ENCODE measurements at regions not wholly inside any gene's neighbourhood (a gene's known extent, or its start where the extent isn't known, plus 50 kb on each side); places are given as distances from the start of the nearest gene placed in this dataset.

GRCh38 chr7:155877167-155877566 is 64.9 kb upstream of the SHH start:
- no peak overlapping the region for H3K27ac Mint-ChIP-seq
- no peaks in the 10 kb centered on the region for H3K36me3 Mint-ChIP-seq
- no peak overlapping the region for H3K4me3 Mint-ChIP-seq
- H3K27me3 Mint-ChIP-seq, result peaks cover 7% of the 10 kb centered on the region
- H3K9me3 Mint-ChIP-seq (ENCODE audit: low read depth), result no peaks in the 10 kb centered on the region
- no peaks in the 10 kb centered on the region for H3K4me1 Mint-ChIP-seq (ENCODE audit: low read depth)

- Mint-ChIP-seq H3K9me3 (ENCODE audit: low read depth) (no peaks in the 10 kb centered on the region), H3K4me3 (no peak overlapping the region), H3K4me1 (ENCODE audit: low read depth) (no peaks in the 10 kb centered on the region), H3K27ac (no peak overlapping the region), H3K36me3 (no peaks in the 10 kb centered on the region), H3K27me3 (peaks cover 6% of the 10 kb centered on the region)
These were observed 62.1 kb upstream of the SHH start for GRCh38 chr7:155874411-155874810.

GRCh38 chr7:155874010-155874409 is 61.7 kb upstream of the SHH start:
- no peak overlapping the region for H3K4me3 Mint-ChIP-seq
- H3K36me3 Mint-ChIP-seq, result no peaks in the 10 kb centered on the region
- H3K27ac Mint-ChIP-seq, result no peak overlapping the region
- H3K9me3 Mint-ChIP-seq (ENCODE audit: low read depth), result no peaks in the 10 kb centered on the region
- no peaks in the 10 kb centered on the region for H3K4me1 Mint-ChIP-seq (ENCODE audit: low read depth)
- peaks cover 6% of the 10 kb centered on the region for H3K27me3 Mint-ChIP-seq

GRCh38 chr7:155872678-155873369 is 60.6 kb upstream of the SHH start:
- H3K9me3 Mint-ChIP-seq (ENCODE audit: low read depth), result no peaks in the 10 kb centered on the region
- no peak overlapping the region for H3K4me3 Mint-ChIP-seq
- H3K36me3 Mint-ChIP-seq, result no peaks in the 10 kb centered on the region
- no peaks in the 10 kb centered on the region for H3K4me1 Mint-ChIP-seq (ENCODE audit: low read depth)
- peaks cover 6% of the 10 kb centered on the region for H3K27me3 Mint-ChIP-seq
- no peak overlapping the region for H3K27ac Mint-ChIP-seq

- Mint-ChIP-seq H3K36me3 (no peaks in the 10 kb centered on the region), H3K4me1 (ENCODE audit: low read depth) (no peaks in the 10 kb centered on the region), H3K9me3 (ENCODE audit: low read depth) (no peaks in the 10 kb centered on the region), H3K27ac (no peak overlapping the region), H3K27me3 (peaks cover 3% of the 10 kb centered on the region), H3K4me3 (no peak overlapping the region)
These were observed 58.9 kb upstream of the SHH start for GRCh38 chr7:155871211-155871610.

GRCh38 chr7:155870334-155871180 is 58.3 kb upstream of the SHH start:
- Mint-ChIP-seq H3K36me3 (no peaks in the 10 kb centered on the region), H3K4me1 (ENCODE audit: low read depth) (no peaks in the 10 kb centered on the region), H3K9me3 (ENCODE audit: low read depth) (no peaks in the 10 kb centered on the region), H3K27me3 (peaks cover 3% of the 10 kb centered on the region), H3K4me3 (no peak overlapping the region), H3K27ac (no peak overlapping the region)

GRCh38 chr7:155869784-155870076 is 57.5 kb upstream of the SHH start:
- Mint-ChIP-seq H3K36me3 (no peaks in the 10 kb centered on the region), H3K9me3 (ENCODE audit: low read depth) (no peaks in the 10 kb centered on the region), H3K4me3 (no peak overlapping the region), H3K4me1 (ENCODE audit: low read depth) (no peaks in the 10 kb centered on the region), H3K27me3 (peaks cover 3% of the 10 kb centered on the region), H3K27ac (no peak overlapping the region)

- H3K4me3 Mint-ChIP-seq, result no peak overlapping the region
- no peaks in the 10 kb centered on the region for H3K4me1 Mint-ChIP-seq (ENCODE audit: low read depth)
- no peaks in the 10 kb centered on the region for H3K9me3 Mint-ChIP-seq (ENCODE audit: low read depth)
- no peaks in the 10 kb centered on the region for H3K36me3 Mint-ChIP-seq
- H3K27ac Mint-ChIP-seq, result no peak overlapping the region
- peaks cover 7% of the 10 kb centered on the region for H3K27me3 Mint-ChIP-seq
These were observed 56.9 kb upstream of the SHH start for GRCh38 chr7:155868955-155869783.

- Mint-ChIP-seq H3K4me1 (ENCODE audit: low read depth) (no peaks in the 10 kb centered on the region), H3K9me3 (ENCODE audit: low read depth) (no peaks in the 10 kb centered on the region), H3K4me3 (no peak overlapping the region), H3K27me3 (peaks cover 5% of the 10 kb centered on the region), H3K36me3 (no peaks in the 10 kb centered on the region), H3K27ac (no peak overlapping the region)
These were observed 55.6 kb upstream of the SHH start for GRCh38 chr7:155867734-155868400.

GRCh38 chr7:155867280-155867679 is 55.0 kb upstream of the SHH start:
- no peaks in the 10 kb centered on the region for H3K36me3 Mint-ChIP-seq
- H3K4me3 Mint-ChIP-seq, result no peak overlapping the region
- H3K27ac Mint-ChIP-seq, result no peak overlapping the region
- no peaks in the 10 kb centered on the region for H3K4me1 Mint-ChIP-seq (ENCODE audit: low read depth)
- no peaks in the 10 kb centered on the region for H3K9me3 Mint-ChIP-seq (ENCODE audit: low read depth)
- H3K27me3 Mint-ChIP-seq, result peaks cover 5% of the 10 kb centered on the region

GRCh38 chr7:155865830-155866525 is 53.7 kb upstream of the SHH start:
- Mint-ChIP-seq H3K4me3 (no peak overlapping the region), H3K36me3 (no peaks in the 10 kb centered on the region), H3K9me3 (ENCODE audit: low read depth) (no peaks in the 10 kb centered on the region), H3K27me3 (peaks cover 7% of the 10 kb centered on the region), H3K4me1 (ENCODE audit: low read depth) (no peaks in the 10 kb centered on the region), H3K27ac (no peak overlapping the region)

- H3K36me3 Mint-ChIP-seq, result no peaks in the 10 kb centered on the region
- no peak overlapping the region for H3K27ac Mint-ChIP-seq
These were observed 52.9 kb upstream of the SHH start for GRCh38 chr7:155864991-155865690.

GRCh38 chr7:155864271-155864985 is 52.2 kb upstream of the SHH start:
- no peak overlapping the region for H3K27ac Mint-ChIP-seq
- H3K4me3 Mint-ChIP-seq, result no peak overlapping the region
- H3K4me1 Mint-ChIP-seq (ENCODE audit: low read depth), result no peaks in the 10 kb centered on the region
- peaks cover 7% of the 10 kb centered on the region for H3K27me3 Mint-ChIP-seq
- H3K9me3 Mint-ChIP-seq (ENCODE audit: low read depth), result no peaks in the 10 kb centered on the region
- no peaks in the 10 kb centered on the region for H3K36me3 Mint-ChIP-seq

More at GRCh38 chr7:155864991-155865690, 52.9 kb upstream of the SHH start:
- Mint-ChIP-seq H3K27me3 (peaks cover 7% of the 10 kb centered on the region), H3K4me1 (ENCODE audit: low read depth) (no peaks in the 10 kb centered on the region), H3K9me3 (ENCODE audit: low read depth) (no peaks in the 10 kb centered on the region), H3K4me3 (no peak overlapping the region)
